ENCODE measurements at regions not wholly inside any gene's neighbourhood (a gene's known extent, or its start where the extent isn't known, plus 50 kb on each side); places are given as distances from the start of the nearest gene placed in this dataset.

DNA sequence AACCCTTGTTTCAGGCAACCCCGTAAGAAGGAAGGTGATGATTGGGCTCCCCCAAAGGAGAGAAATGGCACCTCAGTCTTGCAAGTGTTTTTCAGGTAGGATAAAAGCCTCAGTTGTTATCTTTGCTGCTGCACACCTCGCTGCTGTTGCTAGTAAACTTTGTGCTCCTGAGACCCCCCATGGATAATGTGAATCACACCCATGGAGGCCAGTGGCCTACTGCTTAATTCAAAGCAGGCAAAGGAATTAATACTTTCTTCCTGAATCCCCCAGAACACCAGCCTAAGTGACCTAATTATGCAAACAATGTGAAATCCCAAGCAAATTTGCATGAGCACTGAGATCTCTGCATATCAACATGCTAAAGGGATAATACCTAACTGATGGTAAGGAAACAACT is 337.5 kb downstream of the GRIA2 start:
- DNase-seq (ENCODE audit: low spot score in 2 of 2) (no peak), ATAC-seq (replicated peaks; ENCODE audit: extremely low read depth, poor library complexity, severe bottlenecking) (no peak)
- Mint-ChIP-seq H3K4me1 (no peaks in the 10 kb centered on the region), H3K9me3 (peaks cover 28% of the 10 kb centered on the region), H3K27ac (ENCODE audit: low read depth) (no peak overlapping the region), H3K4me3 (no peak overlapping the region), H3K36me3 (ENCODE audit: insufficient read depth) (no peaks in the 10 kb centered on the region), H3K27me3 (no peaks in the 10 kb centered on the region)

DNA sequence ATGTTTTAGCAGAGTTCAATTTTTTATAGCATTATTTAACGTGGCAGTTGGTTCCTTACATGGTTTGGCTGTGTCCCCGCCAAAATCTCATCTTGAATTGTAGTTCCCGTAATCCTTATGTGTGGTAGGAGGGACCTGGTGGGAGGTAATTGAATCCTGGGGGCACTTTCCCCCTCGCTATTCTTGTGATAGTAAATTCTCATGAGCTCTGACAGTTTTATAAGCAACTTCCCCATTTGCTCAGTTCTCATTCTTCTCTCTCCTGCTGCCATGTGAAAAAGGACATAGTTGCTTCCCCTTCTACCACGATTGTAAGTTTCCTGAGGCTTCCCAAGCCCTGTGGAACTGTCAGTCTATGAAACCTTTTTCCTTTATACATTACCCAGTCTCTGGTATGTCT is 329.5 kb downstream of the GRIA2 start:
- Mint-ChIP-seq H3K36me3 (ENCODE audit: insufficient read depth) (no peaks in the 10 kb centered on the region), H3K27ac (ENCODE audit: low read depth) (no peak overlapping the region), H3K4me3 (no peak overlapping the region), H3K27me3 (no peaks in the 10 kb centered on the region), H3K9me3 (peaks cover 30% of the 10 kb centered on the region), H3K4me1 (no peaks in the 10 kb centered on the region)
- no peak for ATAC-seq (replicated peaks; ENCODE audit: extremely low read depth, poor library complexity, severe bottlenecking)
- DNase-seq (ENCODE audit: low spot score in 2 of 2) = no peak

DNA sequence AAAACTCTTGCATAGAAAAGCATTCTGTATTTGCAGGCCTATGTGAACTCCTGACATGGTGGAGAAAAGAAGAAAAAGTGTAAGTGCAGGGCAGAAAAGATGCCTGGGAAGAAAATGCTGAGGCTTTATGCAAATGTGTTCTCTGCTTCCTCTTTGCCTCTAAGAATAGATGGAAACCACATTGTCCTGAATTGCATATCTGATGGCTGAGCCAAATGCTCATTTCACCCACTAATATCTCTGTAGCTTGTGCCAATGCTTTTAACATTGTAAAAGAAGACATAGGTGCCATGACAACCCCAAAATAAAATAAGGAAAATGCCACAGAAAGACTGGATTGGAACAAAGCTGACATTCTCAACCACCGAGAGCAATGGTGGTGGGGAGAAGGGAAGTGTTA is 307.4 kb downstream of the GRIA2 start:
- Mint-ChIP-seq H3K9me3 (peaks cover 39% of the 10 kb centered on the region), H3K4me3 (no peak overlapping the region), H3K36me3 (ENCODE audit: insufficient read depth) (no peaks in the 10 kb centered on the region), H3K27ac (ENCODE audit: low read depth) (no peak overlapping the region), H3K27me3 (no peaks in the 10 kb centered on the region), H3K4me1 (no peaks in the 10 kb centered on the region)
- ATAC-seq (replicated peaks; ENCODE audit: extremely low read depth, poor library complexity, severe bottlenecking) (no peak), DNase-seq (ENCODE audit: low spot score in 2 of 2) (no peak)

DNA sequence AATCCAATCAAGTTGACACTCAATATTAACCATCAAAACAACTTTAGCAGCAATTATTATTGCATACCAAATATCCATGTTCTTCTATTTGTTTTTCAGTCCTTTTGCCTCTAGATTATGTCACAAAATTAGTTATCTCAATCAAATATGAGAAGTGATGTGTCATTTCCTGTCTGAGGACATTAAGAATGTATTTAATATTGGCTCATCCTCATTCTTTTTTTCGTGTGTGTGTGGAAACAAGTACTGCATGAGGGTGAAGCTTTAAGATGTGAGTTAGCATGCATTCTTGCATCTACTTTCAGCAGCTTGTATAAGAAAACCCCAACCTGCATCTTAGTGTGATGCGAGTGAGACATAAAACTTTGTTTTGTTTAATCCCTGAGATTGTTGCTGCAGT is 301.4 kb downstream of the GRIA2 start:
- Mint-ChIP-seq H3K9me3 (peaks cover 21% of the 10 kb centered on the region), H3K4me3 (no peak overlapping the region), H3K4me1 (no peaks in the 10 kb centered on the region), H3K27me3 (no peaks in the 10 kb centered on the region), H3K36me3 (ENCODE audit: insufficient read depth) (no peaks in the 10 kb centered on the region), H3K27ac (ENCODE audit: low read depth) (no peak overlapping the region)
- DNase-seq (ENCODE audit: low spot score in 2 of 2) = no peak
- ATAC-seq (replicated peaks; ENCODE audit: extremely low read depth, poor library complexity, severe bottlenecking) = no peak

DNA sequence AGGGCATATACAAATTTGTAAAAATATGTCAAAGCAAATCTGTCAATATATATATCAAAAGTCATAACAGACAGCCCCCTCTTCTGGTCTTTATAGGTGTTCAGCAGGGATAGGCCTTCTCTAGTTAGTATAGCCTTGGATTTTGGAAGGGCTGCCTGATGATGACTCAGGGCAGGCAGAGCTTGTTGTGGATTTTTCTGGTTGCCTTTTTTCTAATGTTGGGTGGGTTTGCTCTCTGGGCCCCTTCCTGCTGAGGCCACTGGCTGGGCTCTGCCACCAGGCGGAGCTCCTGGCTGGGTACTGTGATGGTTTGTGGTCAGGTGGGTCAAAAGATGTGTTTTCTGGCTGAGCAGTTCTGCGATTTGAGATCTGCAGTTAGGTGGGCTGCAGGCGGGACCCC is 294.2 kb downstream of the GRIA2 start:
- Mint-ChIP-seq H3K9me3 (peaks cover 6% of the 10 kb centered on the region), H3K27ac (ENCODE audit: low read depth) (no peak overlapping the region), H3K4me1 (no peaks in the 10 kb centered on the region), H3K27me3 (no peaks in the 10 kb centered on the region), H3K36me3 (ENCODE audit: insufficient read depth) (no peaks in the 10 kb centered on the region), H3K4me3 (no peak overlapping the region)
- DNase-seq (ENCODE audit: low spot score in 2 of 2) (no peak), ATAC-seq (replicated peaks; ENCODE audit: extremely low read depth, poor library complexity, severe bottlenecking) (no peak)

DNA sequence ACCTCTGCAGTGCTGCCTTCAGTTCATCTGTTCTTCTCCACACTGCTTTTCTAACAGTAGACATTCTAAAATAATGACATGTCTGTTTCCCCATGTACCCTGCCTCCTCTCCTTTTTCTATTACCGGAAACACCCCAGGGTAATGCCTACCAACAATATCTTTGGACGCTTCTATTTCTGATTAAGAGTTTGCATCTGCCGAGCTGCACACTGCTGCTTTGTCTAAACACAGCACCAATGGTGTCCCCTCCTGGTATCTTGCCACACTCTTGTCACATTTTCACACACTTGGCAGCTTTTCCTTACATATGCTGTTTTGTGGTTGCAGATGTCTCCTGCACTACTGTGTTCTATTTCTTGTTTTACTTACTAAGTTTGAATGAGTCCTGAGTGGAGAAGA is 288.8 kb downstream of the GRIA2 start:
- no peaks in the 10 kb centered on the region for H3K27me3 Mint-ChIP-seq
- DNase-seq (ENCODE audit: low spot score in 2 of 2) = no peak
- no peaks in the 10 kb centered on the region for H3K4me1 Mint-ChIP-seq
- H3K9me3 Mint-ChIP-seq = peaks cover 19% of the 10 kb centered on the region
- H3K27ac Mint-ChIP-seq (ENCODE audit: low read depth) = no peak overlapping the region
- ATAC-seq (replicated peaks; ENCODE audit: extremely low read depth, poor library complexity, severe bottlenecking) = no peak
- H3K4me3 Mint-ChIP-seq = no peak overlapping the region
- no peaks in the 10 kb centered on the region for H3K36me3 Mint-ChIP-seq (ENCODE audit: insufficient read depth)

DNA sequence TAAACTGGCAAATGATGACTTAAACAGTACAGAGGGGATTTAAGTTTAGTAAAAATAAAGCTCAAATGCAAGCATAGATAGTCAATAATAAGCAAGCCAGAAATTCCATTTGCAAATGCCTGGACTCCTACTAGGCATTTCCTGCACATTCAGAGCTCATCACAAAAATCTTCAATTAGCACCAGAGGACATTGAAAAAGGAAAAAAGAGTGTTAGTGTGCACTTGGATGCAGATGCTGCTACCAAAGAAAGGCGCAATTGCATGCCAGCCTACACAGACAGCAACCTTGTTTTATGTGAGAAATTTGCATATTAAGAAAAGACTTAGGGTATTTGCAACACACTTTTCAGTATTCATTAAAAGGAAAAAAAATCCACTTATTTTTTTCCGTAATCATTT is 282.1 kb downstream of the GRIA2 start:
- Mint-ChIP-seq H3K27me3 (no peaks in the 10 kb centered on the region), H3K4me3 (no peak overlapping the region), H3K27ac (ENCODE audit: low read depth) (no peak overlapping the region), H3K36me3 (ENCODE audit: insufficient read depth) (no peaks in the 10 kb centered on the region), H3K4me1 (no peaks in the 10 kb centered on the region), H3K9me3 (peaks cover 25% of the 10 kb centered on the region)
- ATAC-seq (replicated peaks; ENCODE audit: extremely low read depth, poor library complexity, severe bottlenecking) (no peak), DNase-seq (ENCODE audit: low spot score in 2 of 2) (no peak)

DNA sequence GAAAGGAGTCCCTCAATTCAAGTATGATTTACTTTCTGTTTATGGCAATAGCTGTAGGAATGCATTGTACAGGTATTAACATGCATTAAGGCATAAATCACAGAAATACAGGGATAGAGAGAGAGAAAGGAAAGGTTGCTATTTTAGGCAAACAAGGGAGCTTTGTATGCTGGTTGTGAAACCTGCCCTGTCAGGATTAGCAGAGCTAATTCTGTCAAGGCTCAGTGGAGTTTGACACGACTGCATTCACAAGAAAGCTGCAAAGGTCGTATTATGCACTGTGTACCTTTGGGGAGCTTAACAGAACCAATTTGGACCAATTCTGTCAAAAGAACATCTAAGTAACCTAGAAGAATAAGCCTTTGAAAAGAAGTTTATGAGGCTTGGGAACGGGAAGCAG is 239.3 kb downstream of the GRIA2 start:
- ATAC-seq (replicated peaks; ENCODE audit: extremely low read depth, poor library complexity, severe bottlenecking) (no peak), DNase-seq (ENCODE audit: low spot score in 2 of 2) (no peak)
- Mint-ChIP-seq H3K4me3 (no peak overlapping the region), H3K4me1 (no peaks in the 10 kb centered on the region), H3K27ac (ENCODE audit: low read depth) (no peak overlapping the region), H3K27me3 (no peaks in the 10 kb centered on the region), H3K36me3 (ENCODE audit: insufficient read depth) (no peaks in the 10 kb centered on the region), H3K9me3 (peaks cover 32% of the 10 kb centered on the region)

DNA sequence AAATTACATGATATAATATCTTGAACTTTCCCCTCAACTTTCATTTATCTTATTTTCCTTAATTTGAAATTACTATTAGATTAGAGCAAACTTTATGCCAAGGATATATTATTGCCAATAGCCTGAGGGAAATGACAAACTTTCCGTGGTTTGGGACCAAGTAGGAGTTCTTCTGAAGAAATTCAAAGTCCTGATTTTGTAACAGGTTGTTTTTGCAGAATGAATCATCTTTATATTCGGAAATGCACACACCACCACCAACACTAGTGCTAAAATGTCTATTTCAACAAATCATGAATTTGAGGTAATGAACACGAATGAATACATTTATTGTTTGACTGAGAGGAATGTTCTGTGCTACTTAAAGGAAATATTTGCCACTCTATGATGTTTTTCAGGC is 226.7 kb downstream of the GRIA2 start:
- DNase-seq (ENCODE audit: low spot score in 2 of 2) (no peak), ATAC-seq (replicated peaks; ENCODE audit: extremely low read depth, poor library complexity, severe bottlenecking) (no peak)
- H3K9me3 Mint-ChIP-seq = peaks cover 9% of the 10 kb centered on the region
- no peaks in the 10 kb centered on the region for H3K36me3 Mint-ChIP-seq (ENCODE audit: insufficient read depth)
- H3K27me3 Mint-ChIP-seq = no peaks in the 10 kb centered on the region
- H3K4me3 Mint-ChIP-seq = no peak overlapping the region
- no peak overlapping the region for H3K27ac Mint-ChIP-seq (ENCODE audit: low read depth)
- no peaks in the 10 kb centered on the region for H3K4me1 Mint-ChIP-seq

DNA sequence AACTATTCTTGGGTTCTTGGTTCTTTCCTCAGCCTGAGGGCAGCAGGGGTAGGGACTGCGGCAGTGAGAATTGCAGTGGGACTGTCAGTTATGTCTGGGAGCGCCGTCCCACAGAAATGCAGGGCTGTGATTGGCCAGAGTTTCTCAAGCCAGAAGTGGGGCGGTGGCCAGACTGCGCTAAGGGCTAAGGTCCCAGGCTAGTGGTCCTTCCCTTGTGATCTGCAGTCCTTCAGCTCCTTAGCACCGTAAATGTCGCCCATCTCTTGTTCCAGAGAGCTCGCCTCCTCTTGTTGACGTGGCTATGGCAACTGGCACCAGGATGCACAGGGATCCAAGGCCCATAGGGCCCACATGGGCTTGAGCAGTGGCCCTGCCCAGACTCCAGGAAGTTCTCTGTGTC is 223.5 kb downstream of the GRIA2 start:
- H3K4me3 Mint-ChIP-seq = no peak overlapping the region
- H3K4me1 Mint-ChIP-seq = no peaks in the 10 kb centered on the region
- peaks cover 9% of the 10 kb centered on the region for H3K9me3 Mint-ChIP-seq
- no peak overlapping the region for H3K27ac Mint-ChIP-seq (ENCODE audit: low read depth)
- ATAC-seq (replicated peaks; ENCODE audit: extremely low read depth, poor library complexity, severe bottlenecking) = no peak
- no peaks in the 10 kb centered on the region for H3K27me3 Mint-ChIP-seq
- no peaks in the 10 kb centered on the region for H3K36me3 Mint-ChIP-seq (ENCODE audit: insufficient read depth)
- DNase-seq (ENCODE audit: low spot score in 2 of 2) = no peak

DNA sequence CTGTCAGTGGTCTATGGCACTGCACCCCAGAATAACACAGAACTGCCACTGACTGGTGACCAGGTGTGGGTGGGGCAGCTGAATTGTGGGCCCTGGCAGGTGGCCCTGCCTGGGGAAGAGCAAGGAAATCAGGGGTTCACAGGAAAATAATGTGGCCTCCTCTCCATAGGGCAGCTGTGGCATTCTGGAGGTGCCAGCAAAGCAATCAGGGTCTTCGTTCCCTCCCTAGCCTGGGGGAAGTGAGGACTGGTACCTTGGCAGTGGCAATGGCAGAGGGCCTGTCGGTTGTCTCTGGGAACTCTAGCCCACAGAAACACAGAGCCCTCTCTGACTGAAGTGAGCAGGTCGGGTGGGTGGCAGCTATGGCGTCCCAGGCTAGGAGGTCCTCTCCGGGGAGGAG is 223.0 kb downstream of the GRIA2 start:
- Mint-ChIP-seq H3K4me3 (no peak overlapping the region), H3K4me1 (no peaks in the 10 kb centered on the region), H3K36me3 (ENCODE audit: insufficient read depth) (no peaks in the 10 kb centered on the region), H3K27ac (ENCODE audit: low read depth) (no peak overlapping the region), H3K9me3 (peaks cover 9% of the 10 kb centered on the region), H3K27me3 (no peaks in the 10 kb centered on the region)
- ATAC-seq (replicated peaks; ENCODE audit: extremely low read depth, poor library complexity, severe bottlenecking) (no peak), DNase-seq (ENCODE audit: low spot score in 2 of 2) (no peak)

DNA sequence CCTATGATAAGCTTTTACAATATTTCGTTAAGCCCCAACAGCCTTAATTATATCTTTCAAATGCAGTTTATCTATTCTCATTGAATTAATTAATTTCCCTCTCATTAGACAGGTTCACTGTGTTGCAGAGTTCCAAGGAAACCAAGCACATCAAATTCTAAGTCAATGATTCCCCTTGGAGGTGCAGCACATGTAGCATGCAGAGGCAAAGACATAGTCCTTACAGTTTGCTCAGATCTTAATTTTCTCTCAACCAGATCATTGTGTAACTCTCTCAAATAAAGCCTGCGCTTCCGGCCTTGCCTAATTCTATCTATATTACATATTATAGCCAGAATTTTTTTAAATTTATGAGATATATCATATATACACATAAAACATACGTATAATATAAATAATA is 205.4 kb downstream of the GRIA2 start:
- Mint-ChIP-seq H3K9me3 (peaks cover 14% of the 10 kb centered on the region), H3K4me3 (no peak overlapping the region), H3K27ac (ENCODE audit: low read depth) (no peak overlapping the region), H3K36me3 (ENCODE audit: insufficient read depth) (no peaks in the 10 kb centered on the region), H3K4me1 (no peaks in the 10 kb centered on the region), H3K27me3 (no peaks in the 10 kb centered on the region)
- ATAC-seq (replicated peaks; ENCODE audit: extremely low read depth, poor library complexity, severe bottlenecking) = no peak
- DNase-seq (ENCODE audit: low spot score in 2 of 2) = no peak

DNA sequence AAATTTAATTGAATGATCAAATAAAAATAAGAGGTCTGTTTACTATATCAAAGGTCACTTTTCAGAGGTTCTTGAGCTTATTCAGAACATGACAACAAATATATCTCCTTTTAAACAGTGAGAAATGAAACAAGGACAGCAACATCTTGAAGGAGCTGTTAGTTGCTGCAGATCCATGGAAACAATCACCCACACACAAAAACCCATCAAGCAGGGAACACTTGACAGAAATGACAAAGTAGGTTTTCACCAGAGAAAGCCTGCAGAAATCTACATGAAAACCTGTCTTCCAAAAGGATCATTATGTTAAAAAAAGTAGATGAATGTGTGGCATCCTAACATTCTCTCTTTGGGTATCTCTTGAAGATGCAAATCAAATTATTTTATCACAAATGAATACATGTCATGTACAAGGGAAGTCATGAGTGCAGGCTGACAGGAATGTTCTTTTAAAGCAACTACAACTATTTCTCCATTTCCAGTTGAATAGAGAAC is 203.0 kb downstream of the GRIA2 start:
- peaks cover 14% of the 10 kb centered on the region for H3K9me3 Mint-ChIP-seq
- H3K27me3 Mint-ChIP-seq = no peaks in the 10 kb centered on the region
- ATAC-seq (replicated peaks; ENCODE audit: extremely low read depth, poor library complexity, severe bottlenecking) (no peak), DNase-seq (ENCODE audit: low spot score in 2 of 2) (no peak)
- H3K4me3 Mint-ChIP-seq = no peak overlapping the region
- no peak overlapping the region for H3K27ac Mint-ChIP-seq (ENCODE audit: low read depth)
- H3K4me1 Mint-ChIP-seq = no peaks in the 10 kb centered on the region
- H3K36me3 Mint-ChIP-seq (ENCODE audit: insufficient read depth) = no peaks in the 10 kb centered on the region

DNA sequence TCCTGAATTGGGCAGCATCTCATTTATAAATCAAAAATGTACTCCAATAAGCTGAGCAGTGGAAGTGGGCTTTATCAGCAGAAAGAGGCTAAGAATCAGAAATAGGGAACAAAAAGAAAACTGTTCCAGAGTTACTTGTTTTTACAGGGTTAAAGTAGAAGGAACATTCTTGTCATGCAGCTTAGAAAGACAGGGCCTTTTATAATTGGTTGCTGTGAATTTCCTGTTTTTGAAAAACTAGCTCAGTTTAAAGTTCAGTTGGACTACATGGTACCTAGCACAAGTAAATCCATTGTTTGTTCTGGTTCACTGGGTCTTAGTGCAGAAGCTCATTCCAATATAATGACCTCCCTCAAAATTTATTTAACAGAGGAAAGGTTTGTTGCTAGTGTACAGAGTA is 200.8 kb downstream of the GRIA2 start:
- Mint-ChIP-seq H3K27me3 (no peaks in the 10 kb centered on the region), H3K4me3 (no peak overlapping the region), H3K36me3 (ENCODE audit: insufficient read depth) (no peaks in the 10 kb centered on the region), H3K27ac (ENCODE audit: low read depth) (no peak overlapping the region), H3K4me1 (no peaks in the 10 kb centered on the region), H3K9me3 (peaks cover 14% of the 10 kb centered on the region)
- no peak for DNase-seq (ENCODE audit: low spot score in 2 of 2)
- no peak for ATAC-seq (replicated peaks; ENCODE audit: extremely low read depth, poor library complexity, severe bottlenecking)

Measured in central memory CD8-positive, alpha-beta T cell (primary cell).